GM19239 (cell line): ENCODE measurements at regions not wholly inside any gene's neighbourhood (a gene's known extent, or its start where the extent isn't known, plus 50 kb on each side); places are given as distances from the start of the nearest gene placed in this dataset.
"Not testable (repeated sequence)": the region's sequence is repeated elsewhere in the genome, so short reads cannot be mapped to it uniquely, and the experiment has no call there.

Source experiments
- DNase-seq: peaks from one replicate; pipeline ENCODE4 v3.0.0; 2011; ENCODE audit warnings: low spot score; ENCODE audit not compliant: insufficient read length
- FAIRE-seq: peaks from 2 replicates; lab custom pipeline; 2011; peaks lifted over from hg19 to GRCh38; lab: Jason Lieb, UNC

- FAIRE-seq (no peak), DNase-seq (no peak)
Observed at GRCh38 chr5:98541641-98542040, 231.8 kb upstream of the RGMB start.

GRCh38 chr5:98543490-98543889, 230.0 kb upstream of the RGMB start:
- DNase-seq, result no peak
- FAIRE-seq, result peak; percentile 33

GRCh38 chr5:98546924-98547323, 226.5 kb upstream of the RGMB start:
- not testable (repeated sequence) for FAIRE-seq, DNase-seq

- FAIRE-seq, result no peak
- DNase-seq, result no peak
Observed at GRCh38 chr5:98556712-98557111, 216.8 kb upstream of the RGMB start.

- no peak for FAIRE-seq
- no peak for DNase-seq
Observed at GRCh38 chr5:98557916-98558315, 215.5 kb upstream of the RGMB start.

GRCh38 chr5:98563885-98564653, 209.4 kb upstream of the RGMB start:
- FAIRE-seq (no peak), DNase-seq (no peak)

- no peak for FAIRE-seq
Observed at GRCh38 chr5:98564836-98565235, 208.6 kb upstream of the RGMB start.

GRCh38 chr5:98568336-98568735, 205.1 kb upstream of the RGMB start:
- FAIRE-seq (no peak), DNase-seq (no peak)

More at GRCh38 chr5:98564836-98565235, 208.6 kb upstream of the RGMB start:
- DNase-seq, result no peak

GRCh38 chr5:98569288-98569687, 204.2 kb upstream of the RGMB start:
- no peak for FAIRE-seq
- DNase-seq, result no peak

GRCh38 chr5:98570010-98570409, 203.5 kb upstream of the RGMB start:
- no peak for FAIRE-seq

GRCh38 chr5:98570661-98571191, 202.7 kb upstream of the RGMB start:
- no peak for FAIRE-seq
- no peak for DNase-seq

More at GRCh38 chr5:98570010-98570409, 203.5 kb upstream of the RGMB start:
- no peak for DNase-seq

GRCh38 chr5:98573834-98574320, 199.6 kb upstream of the RGMB start:
- DNase-seq, result no peak
- no peak for FAIRE-seq

- no peak for DNase-seq
- FAIRE-seq, result no peak
Observed at GRCh38 chr5:98576275-98576674, 197.2 kb upstream of the RGMB start.

GRCh38 chr5:98578438-98578837, 195.0 kb upstream of the RGMB start:
- DNase-seq (no peak), FAIRE-seq (no peak)

GRCh38 chr5:98581112-98581997, 192.1 kb upstream of the RGMB start:
- no peak for FAIRE-seq
- DNase-seq, result no peak

- FAIRE-seq (no peak), DNase-seq (no peak)
Observed at GRCh38 chr5:98583586-98583985, 189.9 kb upstream of the RGMB start.

GRCh38 chr5:98585661-98586310, 187.7 kb upstream of the RGMB start:
- FAIRE-seq (no peak), DNase-seq (no peak)

GRCh38 chr5:98586581-98586980, 186.9 kb upstream of the RGMB start:
- DNase-seq, result no peak
- no peak for FAIRE-seq

GRCh38 chr5:98587166-98587565, 186.3 kb upstream of the RGMB start:
- DNase-seq, result no peak
- FAIRE-seq, result no peak

GRCh38 chr5:98588215-98588614, 185.2 kb upstream of the RGMB start:
- DNase-seq (no peak), FAIRE-seq (no peak)
